H9 (cell line): ENCODE measurements at regions not wholly inside any gene's neighbourhood (a gene's known extent, or its start where the extent isn't known, plus 50 kb on each side); places are given as distances from the start of the nearest gene placed in this dataset.
A peak's percentile ranks its signal among the peaks of the same experiment; 100 is the strongest.

ENCODE experiments used
- DNase-seq: peaks from one replicate; pipeline ENCODE4 v3.0.0-alpha.2; 2017
- H2AFZ ChIP-seq: one replicate; pipeline ENCODE4 v1.6.1; 2013; ENCODE audit warnings: mild to moderate bottlenecking, low read length, control low read depth, moderate library complexity
- H2AK5ac ChIP-seq: 2 replicates; pipeline ENCODE4 v1.6.1; 2013; ENCODE audit warnings: low read length, control low read depth, mixed read lengths; ENCODE audit not compliant: insufficient read length
- H2BK120ac ChIP-seq: one replicate; pipeline ENCODE4 v1.6.1; 2013; ENCODE audit warnings: low read depth, mild to moderate bottlenecking, low read length, control low read depth, inconsistent platforms; ENCODE audit not compliant: poor library complexity, severe bottlenecking
- H2BK12ac ChIP-seq: 2 replicates; pipeline ENCODE4 v1.6.1; 2013; ENCODE audit warnings: low read length, control low read depth, mixed read lengths, low read depth; ENCODE audit not compliant: insufficient read length
- H2BK15ac ChIP-seq: 2 replicates; pipeline ENCODE4 v1.6.1; 2013; ENCODE audit warnings: low read depth, low read length, control low read depth
- H2BK20ac ChIP-seq: one replicate; pipeline ENCODE4 v1.6.1; 2013; ENCODE audit warnings: low read depth, mild to moderate bottlenecking, low read length, control low read depth, inconsistent platforms; ENCODE audit not compliant: poor library complexity, severe bottlenecking
- H2BK5ac ChIP-seq: 2 replicates; pipeline ENCODE4 v1.6.1; 2013; ENCODE audit warnings: low read length, control low read depth, mixed read lengths; ENCODE audit not compliant: insufficient read length
- H3K14ac ChIP-seq: 2 replicates; pipeline ENCODE4 v1.6.1; 2013; ENCODE audit warnings: low read length, control low read depth; ENCODE audit not compliant: insufficient read depth
- H3K18ac ChIP-seq: 2 replicates; pipeline ENCODE4 v1.6.1; 2013; ENCODE audit warnings: low read depth, mild to moderate bottlenecking, mixed read lengths, low read length, control low read depth; ENCODE audit not compliant: insufficient read length
- H3K23ac ChIP-seq: 2 replicates; pipeline ENCODE4 v1.6.1; 2013; ENCODE audit warnings: low read length, control low read depth, mixed read lengths, low read depth; ENCODE audit not compliant: insufficient read length
- H3K23me2 ChIP-seq: 2 replicates; pipeline ENCODE4 v1.6.1; 2013; ENCODE audit warnings: low read depth, mild to moderate bottlenecking, mixed read lengths, low read length, control low read depth; ENCODE audit not compliant: insufficient read length, poor library complexity, severe bottlenecking
- H3K27ac ChIP-seq: 2 replicates; pipeline ENCODE4 v1.5.1; 2013; ENCODE audit warnings: low read length, control low read depth, mixed read lengths, low read depth; ENCODE audit not compliant: insufficient read length
- H3K27me3 ChIP-seq: 2 replicates; pipeline ENCODE4 v1.6.1; 2013; ENCODE audit warnings: low read length, control low read depth, inconsistent platforms; ENCODE audit not compliant: insufficient read depth
- H3K4ac ChIP-seq: 2 replicates; pipeline ENCODE4 v1.6.1; 2013; ENCODE audit warnings: low read depth, mild to moderate bottlenecking, control low read depth, inconsistent platforms, low read length, moderate library complexity
- H3K4me1 ChIP-seq: 2 replicates; pipeline ENCODE4 v1.6.1; 2013; ENCODE audit warnings: low read length, control low read depth, inconsistent platforms; ENCODE audit not compliant: insufficient read depth
- H3K4me2 ChIP-seq: 2 replicates; pipeline ENCODE4 v1.6.1; 2013; ENCODE audit warnings: low read length, control low read depth, mixed read lengths; ENCODE audit not compliant: insufficient read length, insufficient read depth
- H3K56ac ChIP-seq: 2 replicates; pipeline ENCODE4 v1.6.1; 2013; ENCODE audit warnings: low read depth, mild to moderate bottlenecking, mixed read lengths, low read length, control low read depth; ENCODE audit not compliant: insufficient read length
- H3K79me1 ChIP-seq: 2 replicates; pipeline ENCODE4 v1.6.1; 2013; ENCODE audit warnings: low read depth, mild to moderate bottlenecking, moderate library complexity, low read length, control low read depth, inconsistent platforms; ENCODE audit not compliant: insufficient read depth, poor library complexity, severe bottlenecking
- H3K79me2 ChIP-seq: 2 replicates; pipeline ENCODE4 v1.6.1; 2013; ENCODE audit warnings: low read length, control low read depth, inconsistent platforms; ENCODE audit not compliant: insufficient read depth
- H3K9ac ChIP-seq: 2 replicates; pipeline ENCODE4 v1.6.1; 2013; ENCODE audit warnings: low read length, control low read depth, mixed read lengths; ENCODE audit not compliant: insufficient read length; ENCODE audit errors: extremely low read depth
- H3K9me3 ChIP-seq: one replicate; pipeline ENCODE4 v1.6.1; 2013; ENCODE audit warnings: low read depth, low read length, inconsistent platforms; ENCODE audit not compliant: control insufficient read depth
- H3T11ph ChIP-seq: one replicate; pipeline ENCODE4 v1.6.1; 2013; ENCODE audit warnings: mild to moderate bottlenecking, low read length, control low read depth, inconsistent platforms
- H4K20me1 ChIP-seq: one replicate; pipeline ENCODE4 v1.6.1; 2013; ENCODE audit not compliant: control insufficient read depth, insufficient read length, insufficient read depth
- H4K5ac ChIP-seq: 2 replicates; pipeline ENCODE4 v1.6.1; 2013; ENCODE audit warnings: low read depth, mild to moderate bottlenecking, mixed read lengths, low read length, control low read depth; ENCODE audit not compliant: insufficient read length
- H4K8ac ChIP-seq: replicated peaks from 2 replicates; pipeline ENCODE4 v1.6.1; 2013; ENCODE audit warnings: low read length, control low read depth, mixed read lengths, low read depth; ENCODE audit not compliant: insufficient read length
- H4K91ac ChIP-seq: 2 replicates; pipeline ENCODE4 v1.6.1; 2013; ENCODE audit warnings: low read depth, mild to moderate bottlenecking, moderate library complexity, mixed read lengths, low read length, control low read depth; ENCODE audit not compliant: insufficient read length
- H3K27ac Mint-ChIP-seq, 3 experiments: 2 replicates in 2 of 3; 3 replicates in 1 of 3; pipeline ENCODE4 v1.8.0; 2020 to 2021; ENCODE audit warnings: mixed read lengths in 3 of 3, mild to moderate bottlenecking in 1 of 3, moderate library complexity in 1 of 3
- H3K27me3 Mint-ChIP-seq: 2 replicates; pipeline ENCODE4 v1.8.0; 2021; ENCODE audit warnings: low read depth, mild to moderate bottlenecking, moderate library complexity, mixed read lengths
- H3K36me3 Mint-ChIP-seq, 3 experiments: 2 replicates in 2 of 3; 3 replicates in 1 of 3; pipeline ENCODE4 v1.8.0; 2020 to 2021; ENCODE audit warnings: low read depth in 3 of 3, mixed read lengths in 3 of 3; ENCODE audit not compliant: insufficient read depth in 1 of 3
- H3K4me1 Mint-ChIP-seq, 2 experiments: 2 replicates each; pipeline ENCODE4 v1.8.0; 2020; ENCODE audit warnings: mixed read lengths in 2 of 2
- H3K4me3 Mint-ChIP-seq, 2 experiments: 2 replicates in 1 of 2; 3 replicates in 1 of 2; pipeline ENCODE4 v1.8.0; 2020 to 2021; ENCODE audit warnings: mild to moderate bottlenecking in 2 of 2, mixed read lengths in 2 of 2, moderate library complexity in 1 of 2
- H3K9me3 Mint-ChIP-seq, 2 experiments: 2 replicates in 1 of 2; 3 replicates in 1 of 2; pipeline ENCODE4 v1.8.0; 2020; ENCODE audit warnings: mild to moderate bottlenecking in 2 of 2, mixed read lengths in 2 of 2, moderate library complexity in 1 of 2
- CTCF ChIP-seq: fragments of 200-600 bp; sonication (generic); conservative IDR thresholded peaks from 3 replicates; pipeline ENCODE4 v1.8.0; 2021; ENCODE audit warnings: antibody characterized with exemption, mild to moderate bottlenecking
- WGBS: extraction: QIAGEN DNeasy Blood & Tissue Kit; methylation state at CpG from one replicate; pipeline ENCODE4 v1.1.7; 2013; ENCODE audit warnings: missing lambda C conversion rate, low lambda C conversion rate, mixed read lengths; ENCODE audit not compliant: insufficient read length; ENCODE audit errors: extremely low coverage; 5-methylcytosine and 5-hydroxymethylcytosine counted together

DNA sequence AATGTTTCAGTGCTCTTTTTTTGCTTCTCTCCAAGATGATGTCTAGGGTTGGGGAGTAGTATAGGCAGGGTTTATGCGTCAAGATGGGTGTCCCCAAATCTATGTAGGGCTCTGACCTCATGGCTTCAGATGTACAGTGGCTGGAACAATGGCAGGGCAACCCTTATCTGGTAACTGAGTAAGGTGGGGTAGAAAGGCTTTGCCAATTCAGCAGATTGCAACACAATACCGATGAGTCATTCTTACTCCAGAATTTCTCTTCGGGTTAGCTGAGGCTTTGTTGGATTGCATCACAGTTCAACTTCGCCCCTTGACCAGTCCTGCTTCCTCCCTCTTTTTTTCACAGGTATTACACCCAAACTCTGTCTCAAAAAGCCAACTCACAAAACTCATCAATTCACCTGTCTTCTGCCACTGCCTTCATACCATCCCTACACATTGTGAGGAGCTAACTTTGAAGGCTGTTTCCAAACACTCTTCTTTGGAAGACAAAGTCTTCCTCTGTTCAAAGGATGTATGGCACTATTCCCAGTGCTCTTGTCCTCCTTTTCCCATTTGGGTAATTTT, 190.2 kb upstream of the CNOT2 start:
- Histone ChIP-seq H2BK5ac (no peak overlapping the region), H3T11ph (no peak overlapping the region), H2BK15ac (no peak overlapping the region), H3K79me2 (no peaks in the 10 kb centered on the region), H3K9ac (no peak overlapping the region), H2BK12ac (no peak overlapping the region), H3K4me1 (peaks cover 4% of the 10 kb centered on the region; the same call in 1 of the 2 replicates), H3K79me1 (no peaks in the 10 kb centered on the region), H4K91ac (no peak overlapping the region), H4K5ac (no peak overlapping the region), H3K56ac (no peak overlapping the region), H3K23ac (no peak overlapping the region), H3K14ac (no peak overlapping the region), H3K18ac (no peak overlapping the region), H3K27ac (no peak overlapping the region), H4K8ac (no peak overlapping the region), H3K4me2 (no peak overlapping the region), H3K4ac (no peak overlapping the region), H4K20me1 (no peaks in the 10 kb centered on the region), H3K23me2 (no peaks in the 10 kb centered on the region), H2AFZ (no peak overlapping the region), H2AK5ac (no peak overlapping the region), H3K27me3 (no peaks in the 10 kb centered on the region), H2BK20ac (no peak overlapping the region), H3K9me3 (no peaks in the 10 kb centered on the region), H2BK120ac (no peak overlapping the region)
- no peak for DNase-seq
- WGBS = no CpG with 5 or more reads among the region's 4 CpGs
- Mint-ChIP-seq H3K4me3 (no peak overlapping the region), H3K36me3 (no peaks in the 10 kb centered on the region; a peak in 1 of 7 replicates), H3K9me3 (no peaks in the 10 kb centered on the region), H3K27me3 (no peaks in the 10 kb centered on the region; the same call in 1 of the 2 replicates), H3K27ac (peak overlapping the region in 1 of 3 experiments; percentile 66; a peak in 2 of 7 replicates), H3K4me1 (peaks cover 5 to 12% of the 10 kb centered on the region in 2 experiments; a peak in 3 of 4 replicates)
- no peak for TF ChIP-seq CTCF
